ENCODE measurements at regions not wholly inside any gene's neighbourhood (a gene's known extent, or its start where the extent isn't known, plus 50 kb on each side); places are given as distances from the start of the nearest gene placed in this dataset.

DNA sequence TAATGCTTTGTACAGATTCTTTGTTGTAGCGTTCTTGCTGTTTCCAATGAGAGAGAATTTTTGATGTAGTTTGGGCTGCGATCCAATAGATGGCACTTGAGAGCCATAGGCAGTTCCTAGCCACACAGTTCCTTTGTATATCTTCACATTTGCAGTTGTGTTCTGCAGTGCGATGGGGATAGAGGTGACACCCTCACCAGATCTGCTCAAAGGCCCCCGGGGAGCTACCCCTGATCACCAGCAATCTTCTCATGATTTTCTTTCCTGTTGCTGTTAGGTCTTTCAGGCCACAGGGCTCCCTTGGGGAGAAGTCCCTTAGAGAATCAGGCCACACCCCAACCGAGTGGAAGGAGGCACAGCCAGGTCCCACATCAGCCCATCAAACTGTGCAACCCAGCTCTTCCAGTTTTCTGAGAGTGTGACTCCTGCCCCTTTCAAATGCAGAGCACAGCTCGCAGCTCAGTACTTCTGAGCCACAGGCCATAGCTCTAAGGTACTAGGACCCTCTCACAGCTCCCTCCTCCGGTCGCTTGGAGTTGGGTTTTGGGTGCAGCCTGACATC is 353.7 kb downstream of the SLCO4C1 start:
- Histone ChIP-seq H3K27me3 (ENCODE audit: insufficient read depth, low read length, poor library complexity, severe bottlenecking) (no peaks in the 10 kb centered on the region), H3K36me3 (ENCODE audit: insufficient read depth, low read length) (no peaks in the 10 kb centered on the region), H3F3A (ENCODE audit: low read depth) (no peaks in the 10 kb centered on the region), H2AFZ (ENCODE audit: low read length) (no peak overlapping the region), H3K9me3 (ENCODE audit: insufficient read depth, low read depth, low read length) (no peaks in the 10 kb centered on the region), H4K20me1 (ENCODE audit: insufficient read depth, low read length, poor library complexity, severe bottlenecking) (no peaks in the 10 kb centered on the region), H3K79me2 (ENCODE audit: insufficient read depth, low read length) (no peaks in the 10 kb centered on the region), H3K4me1 (ENCODE audit: insufficient read depth, low read length, poor library complexity, severe bottlenecking) (peaks cover 7% of the 10 kb centered on the region), H3K4me3 (ENCODE audit: low read length, poor library complexity, severe bottlenecking) (no peak overlapping the region), H3K9ac (ENCODE audit: low read depth, low read length, poor library complexity, severe bottlenecking) (no peak overlapping the region), H3K9me2 (replicated peaks; ENCODE audit: low read depth, low read length) (no peaks in the 10 kb centered on the region), H3K4me2 (ENCODE audit: low read depth, low read length, poor library complexity, severe bottlenecking) (no peak overlapping the region)
- no peak for TF ChIP-seq EZH2phosphoT487 (IDR thresholded peaks at IDR 0.05; ENCODE audit: borderline replicate concordance)
- TF ChIP-seq, protein P1, sequence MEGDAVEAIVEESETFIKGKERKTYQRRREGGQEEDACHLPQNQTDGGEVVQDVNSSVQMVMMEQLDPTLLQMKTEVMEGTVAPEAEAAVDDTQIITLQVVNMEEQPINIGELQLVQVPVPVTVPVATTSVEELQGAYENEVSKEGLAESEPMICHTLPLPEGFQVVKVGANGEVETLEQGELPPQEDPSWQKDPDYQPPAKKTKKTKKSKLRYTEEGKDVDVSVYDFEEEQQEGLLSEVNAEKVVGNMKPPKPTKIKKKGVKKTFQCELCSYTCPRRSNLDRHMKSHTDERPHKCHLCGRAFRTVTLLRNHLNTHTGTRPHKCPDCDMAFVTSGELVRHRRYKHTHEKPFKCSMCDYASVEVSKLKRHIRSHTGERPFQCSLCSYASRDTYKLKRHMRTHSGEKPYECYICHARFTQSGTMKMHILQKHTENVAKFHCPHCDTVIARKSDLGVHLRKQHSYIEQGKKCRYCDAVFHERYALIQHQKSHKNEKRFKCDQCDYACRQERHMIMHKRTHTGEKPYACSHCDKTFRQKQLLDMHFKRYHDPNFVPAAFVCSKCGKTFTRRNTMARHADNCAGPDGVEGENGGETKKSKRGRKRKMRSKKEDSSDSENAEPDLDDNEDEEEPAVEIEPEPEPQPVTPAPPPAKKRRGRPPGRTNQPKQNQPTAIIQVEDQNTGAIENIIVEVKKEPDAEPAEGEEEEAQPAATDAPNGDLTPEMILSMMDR (conservative IDR thresholded peaks at IDR 0.05; ENCODE audit: low read length), result peak; percentile 62

DNA sequence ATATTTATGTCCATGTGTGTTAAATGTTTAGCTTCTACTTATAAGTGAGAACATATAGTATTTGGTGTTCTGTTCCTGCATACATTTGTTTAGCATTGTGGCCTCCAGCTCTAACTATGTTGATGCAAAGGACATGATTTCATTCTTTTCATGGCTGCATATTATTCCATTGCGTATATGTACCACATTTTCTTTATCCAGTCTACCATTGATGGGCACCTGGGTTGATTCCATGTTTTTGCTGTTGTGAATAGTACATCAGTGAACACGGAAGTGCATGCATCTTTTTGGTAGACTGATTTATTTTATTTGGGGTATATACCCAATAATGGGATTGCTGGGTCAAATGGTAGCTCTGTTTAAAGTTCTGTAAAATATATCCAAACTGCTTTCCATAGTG is 359.0 kb downstream of the SLCO4C1 start:
- no peaks in the 10 kb centered on the region for H3K27me3 ChIP-seq (ENCODE audit: insufficient read depth, low read length, poor library complexity, severe bottlenecking)
- H3K36me3 ChIP-seq (ENCODE audit: insufficient read depth, low read length), result no peaks in the 10 kb centered on the region
- no peak overlapping the region for H3K4me3 ChIP-seq (ENCODE audit: low read length, poor library complexity, severe bottlenecking)
- H3K9me2 ChIP-seq (replicated peaks; ENCODE audit: low read depth, low read length), result no peaks in the 10 kb centered on the region
- H4K20me1 ChIP-seq (ENCODE audit: insufficient read depth, low read length, poor library complexity, severe bottlenecking), result no peaks in the 10 kb centered on the region
- no peak overlapping the region for H2AFZ ChIP-seq (ENCODE audit: low read length)
- no peaks in the 10 kb centered on the region for H3K79me2 ChIP-seq (ENCODE audit: insufficient read depth, low read length)
- H3K4me2 ChIP-seq (ENCODE audit: low read depth, low read length, poor library complexity, severe bottlenecking), result no peak overlapping the region
- TF ChIP-seq, protein P1 (conservative IDR thresholded peaks at IDR 0.05; ENCODE audit: low read length), result no peak
- no peaks in the 10 kb centered on the region for H3K9me3 ChIP-seq (ENCODE audit: insufficient read depth, low read depth, low read length)
- H3K4me1 ChIP-seq (ENCODE audit: insufficient read depth, low read length, poor library complexity, severe bottlenecking), result no peaks in the 10 kb centered on the region
- H3F3A ChIP-seq (ENCODE audit: low read depth), result no peaks in the 10 kb centered on the region
- H3K9ac ChIP-seq (ENCODE audit: low read depth, low read length, poor library complexity, severe bottlenecking), result no peak overlapping the region

DNA sequence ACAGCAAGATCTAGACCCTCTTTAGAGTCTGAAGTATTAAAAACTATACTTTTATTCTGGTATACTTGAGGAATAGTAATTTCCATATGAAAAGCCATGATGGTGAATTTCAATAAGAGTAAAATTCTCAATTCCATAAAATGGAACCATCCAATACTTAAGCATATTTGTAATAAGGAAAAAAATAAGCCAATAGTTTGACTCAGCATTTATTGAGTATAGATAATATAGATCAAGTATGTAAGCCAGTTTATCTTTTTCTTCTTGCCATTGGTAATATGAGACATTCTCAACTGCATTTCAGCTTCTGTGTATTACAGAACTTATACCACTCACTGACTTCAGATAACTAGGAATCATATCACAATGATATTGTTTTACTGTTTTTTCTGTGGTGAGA is 361.0 kb downstream of the SLCO4C1 start:
- Histone ChIP-seq H4K20me1 (ENCODE audit: insufficient read depth, low read length, poor library complexity, severe bottlenecking) (no peaks in the 10 kb centered on the region), H3K4me1 (ENCODE audit: insufficient read depth, low read length, poor library complexity, severe bottlenecking) (no peaks in the 10 kb centered on the region), H3K27me3 (ENCODE audit: insufficient read depth, low read length, poor library complexity, severe bottlenecking) (no peaks in the 10 kb centered on the region), H3K9ac (ENCODE audit: low read depth, low read length, poor library complexity, severe bottlenecking) (no peak overlapping the region), H3K79me2 (ENCODE audit: insufficient read depth, low read length) (no peaks in the 10 kb centered on the region), H3K9me3 (ENCODE audit: insufficient read depth, low read depth, low read length) (no peaks in the 10 kb centered on the region), H3K4me3 (ENCODE audit: low read length, poor library complexity, severe bottlenecking) (no peak overlapping the region), H3K9me2 (replicated peaks; ENCODE audit: low read depth, low read length) (no peaks in the 10 kb centered on the region), H2AFZ (ENCODE audit: low read length) (no peak overlapping the region), H3K36me3 (ENCODE audit: insufficient read depth, low read length) (no peaks in the 10 kb centered on the region), H3F3A (ENCODE audit: low read depth) (no peaks in the 10 kb centered on the region), H3K4me2 (ENCODE audit: low read depth, low read length, poor library complexity, severe bottlenecking) (no peak overlapping the region)
- TF ChIP-seq, protein P1 (conservative IDR thresholded peaks at IDR 0.05; ENCODE audit: low read length), result no peak
- no peak for TF ChIP-seq EZH2phosphoT487 (IDR thresholded peaks at IDR 0.05; ENCODE audit: borderline replicate concordance)
